NCI-H1417 (cell line): ENCODE measurements at regions not wholly inside any gene's neighbourhood (a gene's known extent, or its start where the extent isn't known, plus 50 kb on each side); places are given as distances from the start of the nearest gene placed in this dataset.

Source experiments
- DNase-seq, 3 experiments: peaks; one replicate each; lab custom pipeline; 2025; lab: John Stamatoyannopoulos, UW

DNA sequence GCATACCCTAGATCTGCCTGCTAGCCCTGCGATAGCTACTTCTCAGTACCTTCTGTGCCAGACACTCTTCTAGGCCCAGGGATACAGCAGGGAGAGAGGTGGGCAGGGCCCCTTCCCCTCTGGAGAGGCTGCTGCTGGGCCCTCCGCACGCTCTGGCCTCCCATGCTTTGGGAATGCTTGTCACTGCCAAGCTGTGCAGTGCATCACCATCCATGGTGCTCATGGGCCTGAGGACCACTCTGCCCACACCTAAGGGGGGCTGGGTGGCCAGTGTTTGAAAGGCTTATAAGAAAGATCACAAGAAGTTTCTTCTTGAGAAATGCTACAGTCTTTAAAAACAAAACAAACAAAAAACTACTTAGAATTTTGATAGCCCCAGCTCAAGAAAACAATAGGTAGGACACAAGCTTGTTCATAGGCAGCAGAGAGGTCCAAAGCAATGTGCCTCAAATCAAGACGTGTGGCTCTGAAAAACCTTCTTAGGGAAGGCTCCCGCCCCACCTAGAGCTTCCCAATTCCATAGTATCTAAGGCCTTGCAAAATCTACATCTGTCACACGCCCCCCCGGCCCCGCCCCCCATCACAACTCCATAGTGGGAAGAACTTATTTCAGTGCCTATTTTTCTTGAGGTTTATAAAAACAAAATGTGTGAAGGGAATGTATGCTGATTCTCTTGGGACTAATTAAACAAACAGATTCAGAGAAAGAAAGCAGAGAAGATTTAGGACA is 145.8 kb downstream of the TM9SF2 start:
- no peak for DNase-seq

DNA sequence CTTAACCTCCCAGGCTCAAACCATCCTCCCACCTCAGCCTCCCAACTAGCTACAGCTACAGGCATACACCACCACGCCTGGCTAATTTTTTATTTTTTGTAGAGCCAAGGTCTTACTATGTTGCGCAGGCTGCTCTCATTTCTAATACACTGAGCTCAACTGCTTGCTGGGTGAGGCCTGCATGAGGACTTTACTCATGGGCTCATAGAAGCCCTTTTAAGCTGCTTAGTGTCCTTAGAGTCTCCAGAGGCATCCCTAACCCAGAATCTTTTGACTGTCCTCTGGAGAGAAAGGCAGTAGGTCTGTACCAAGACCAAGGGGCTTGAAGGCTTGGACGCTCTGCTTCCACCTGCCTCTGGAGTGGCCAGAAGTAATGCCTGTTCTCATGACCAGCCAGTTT is 141.6 kb downstream of the TM9SF2 start:
- DNase-seq: no peak

DNA sequence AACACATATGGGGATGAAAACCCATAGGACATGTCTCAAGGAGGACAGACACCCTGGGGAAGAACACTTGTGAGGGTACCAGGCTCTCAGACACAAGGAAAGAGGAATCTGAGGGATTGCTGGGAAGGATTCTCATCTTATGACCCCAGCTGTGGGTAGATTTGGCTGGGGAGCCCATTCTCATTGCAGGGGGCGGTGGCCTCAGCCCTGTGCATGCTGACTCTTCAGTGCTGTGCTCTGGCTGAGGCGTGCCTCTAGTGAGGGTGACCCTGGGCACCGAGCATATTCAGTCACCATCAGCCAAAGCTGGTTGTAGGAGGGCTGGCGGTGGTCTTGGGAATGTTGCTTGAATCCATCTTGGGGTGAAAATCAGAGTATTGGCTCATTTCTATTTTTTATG is 140.7 kb downstream of the TM9SF2 start:
- DNase-seq: no peak

DNA sequence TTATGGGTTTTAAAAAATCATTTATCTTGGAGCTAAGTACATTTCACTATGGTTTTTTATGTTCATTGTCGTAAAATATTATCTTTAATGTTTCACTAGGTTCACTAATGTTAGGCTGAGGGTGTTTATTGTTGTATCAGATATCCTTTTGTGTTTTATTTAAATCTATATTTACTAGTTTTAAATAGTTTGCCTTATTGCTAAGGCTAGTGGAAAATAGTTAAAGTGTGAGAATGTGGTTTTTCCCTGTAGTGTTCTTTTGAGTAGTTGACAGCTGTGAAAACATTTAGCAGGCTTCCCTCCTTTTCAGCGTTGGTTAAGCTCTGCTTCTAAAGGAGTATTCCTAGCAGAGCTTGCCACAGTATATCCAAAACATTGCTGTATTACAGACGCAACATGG is 139.0 kb downstream of the TM9SF2 start:
- DNase-seq: peak in 1 of 3 experiments; percentile 34

DNA sequence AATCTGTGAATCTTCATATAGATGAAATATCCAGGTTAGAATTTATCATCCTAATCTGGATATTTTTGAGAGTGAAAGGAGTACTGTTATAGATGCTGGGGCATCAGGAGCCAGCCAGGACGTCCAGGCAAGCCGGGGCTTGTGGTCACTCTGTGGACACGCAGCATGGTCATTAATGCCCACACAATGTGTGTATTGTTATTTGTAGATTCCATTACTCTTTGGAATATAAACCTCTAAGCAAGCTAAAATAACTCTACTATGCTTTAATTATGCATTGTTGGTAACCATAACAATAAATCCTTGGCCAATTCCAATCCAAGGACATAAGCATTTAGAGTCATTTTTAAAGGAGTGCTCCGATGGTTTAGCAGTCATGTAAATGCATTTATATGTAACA is 137.9 kb downstream of the TM9SF2 start:
- DNase-seq: no peak

DNA sequence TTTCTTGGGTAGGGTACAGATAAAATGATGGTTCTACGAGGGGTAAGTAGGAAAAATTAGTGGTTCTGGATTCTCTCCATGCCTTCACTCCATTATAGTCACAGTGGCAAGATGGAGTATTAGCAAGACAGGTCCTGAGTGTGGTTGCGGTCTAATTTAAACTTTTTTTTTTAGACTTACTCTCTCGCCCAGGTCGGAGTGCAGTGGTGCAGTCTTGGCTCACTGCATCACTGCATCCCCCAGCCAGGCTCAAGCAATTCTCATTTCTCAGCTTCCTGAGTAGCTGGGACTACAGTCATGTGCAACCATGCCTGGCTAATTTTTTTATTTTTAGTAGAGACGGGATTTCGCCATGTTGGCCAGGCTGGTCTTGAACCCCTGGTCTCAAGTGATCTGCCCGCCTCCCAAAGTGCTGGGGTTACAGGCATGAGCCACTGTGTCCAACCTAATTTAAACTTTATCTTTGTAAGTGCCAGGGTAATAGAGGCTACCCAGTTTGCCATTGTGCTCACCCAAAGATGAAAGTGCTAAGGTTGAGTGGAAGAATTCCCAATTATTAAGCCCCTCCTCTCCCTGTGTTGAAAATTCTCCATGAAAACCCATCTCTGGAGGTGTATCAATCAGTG is 135.6 kb downstream of the TM9SF2 start:
- no peak for DNase-seq

DNA sequence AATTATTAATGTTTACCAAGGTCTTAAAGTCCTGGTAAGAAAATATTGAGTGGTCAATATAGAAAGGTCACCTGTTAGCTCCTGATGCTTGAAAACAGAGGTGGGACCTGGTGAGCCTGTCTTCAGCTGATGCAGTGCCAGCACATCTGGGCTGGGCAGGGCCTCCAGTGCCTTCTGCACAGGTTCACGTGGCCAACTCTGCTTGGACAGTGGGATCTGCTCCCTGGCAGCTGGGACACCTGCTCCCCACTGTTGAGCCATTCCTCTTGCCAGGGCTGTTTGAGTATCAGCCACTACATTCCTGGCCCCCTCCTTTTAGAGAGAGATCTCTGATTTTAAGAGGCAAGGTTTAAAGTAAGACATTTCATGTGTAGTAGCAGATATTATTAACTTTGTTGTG is 135.0 kb downstream of the TM9SF2 start:
- DNase-seq: no peak

DNA sequence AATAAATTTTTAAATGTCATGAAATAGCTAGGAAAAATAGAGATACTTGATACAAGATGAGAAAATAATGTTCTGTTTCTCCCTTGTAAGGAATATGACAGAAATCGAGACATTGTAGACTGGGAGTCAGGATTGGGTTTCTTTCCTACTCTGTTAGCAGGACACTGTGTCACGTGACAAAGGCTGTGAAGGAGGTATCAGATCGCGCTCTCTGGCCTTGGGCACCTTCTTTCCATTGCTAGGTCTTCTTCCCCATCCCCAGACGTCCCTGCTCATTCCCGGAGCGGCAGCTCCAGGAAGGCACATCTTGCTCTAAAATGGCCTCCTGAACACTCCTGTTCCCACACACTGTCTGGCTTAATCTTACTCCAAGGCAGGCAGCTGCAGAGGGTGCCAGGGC is 133.4 kb downstream of the TM9SF2 start:
- no peak for DNase-seq

DNA sequence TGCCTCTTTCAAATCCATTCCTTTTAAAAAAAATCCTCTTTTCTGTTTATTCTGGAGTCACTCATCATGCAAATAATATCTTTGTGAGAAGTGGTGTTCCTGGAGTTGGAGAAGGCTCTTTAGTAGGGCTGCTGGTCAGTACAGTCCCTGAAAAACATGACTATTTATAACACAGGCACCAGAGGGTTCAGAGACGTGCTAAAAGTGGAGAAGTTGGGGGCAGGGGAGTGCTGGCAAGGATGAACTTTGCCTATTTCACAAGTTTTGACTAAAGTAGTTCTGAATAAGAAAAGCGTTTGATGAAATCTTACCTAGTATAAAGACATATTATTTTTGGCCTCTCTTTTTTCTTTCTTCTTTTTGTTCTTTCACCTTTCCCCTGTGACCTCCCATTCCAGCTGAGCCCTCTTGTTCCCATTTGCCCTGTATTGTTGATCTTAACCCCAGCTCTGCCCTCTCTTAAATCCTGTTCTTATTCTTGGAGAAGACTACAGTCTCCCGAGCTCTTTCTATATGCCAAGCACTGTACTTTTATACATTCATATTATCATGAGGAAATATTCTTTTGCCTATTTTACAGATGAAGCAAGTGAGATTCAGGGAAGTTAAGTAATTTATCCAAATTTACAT is 129.1 kb downstream of the TM9SF2 start:
- DNase-seq: no peak

DNA sequence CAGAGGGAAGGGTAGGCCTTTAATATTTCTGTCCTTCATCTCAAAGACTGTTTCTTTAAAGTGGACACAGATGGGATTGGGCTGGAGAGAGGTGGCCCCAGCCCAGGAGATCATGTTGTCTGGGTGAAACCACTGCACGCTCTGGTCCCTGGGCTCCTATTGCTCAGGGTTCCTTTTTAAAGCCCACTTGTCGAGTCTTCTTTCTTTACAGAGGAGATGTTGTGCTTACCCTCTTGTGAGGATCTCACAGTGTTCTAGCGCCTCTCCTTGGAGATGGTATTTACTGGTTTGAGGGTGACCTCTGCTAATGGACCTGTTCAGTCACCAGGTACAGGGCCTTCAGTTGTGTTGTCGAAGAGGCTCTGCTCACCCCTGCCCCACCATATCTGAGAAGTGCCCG is 128.4 kb downstream of the TM9SF2 start:
- DNase-seq: no peak

DNA sequence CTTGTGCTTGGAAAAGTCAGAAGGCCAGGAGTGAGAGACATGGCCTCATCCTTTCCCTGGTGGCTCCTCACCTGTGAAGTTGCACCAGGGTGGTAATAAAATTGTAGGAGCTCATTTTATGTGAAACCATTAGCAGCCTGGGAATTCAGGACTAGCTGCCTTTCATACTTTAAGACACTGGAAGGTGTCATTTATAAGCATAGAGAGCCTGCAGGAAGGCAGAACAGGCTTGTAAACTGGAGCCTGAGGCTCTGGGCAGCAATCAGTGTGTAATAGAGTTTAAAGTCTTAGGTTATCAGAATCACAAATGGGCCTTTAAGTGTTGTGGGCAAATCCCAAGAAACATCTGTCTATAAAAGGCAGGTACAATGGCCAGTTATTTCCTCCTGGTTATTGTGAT is 127.2 kb downstream of the TM9SF2 start:
- no peak for DNase-seq

DNA sequence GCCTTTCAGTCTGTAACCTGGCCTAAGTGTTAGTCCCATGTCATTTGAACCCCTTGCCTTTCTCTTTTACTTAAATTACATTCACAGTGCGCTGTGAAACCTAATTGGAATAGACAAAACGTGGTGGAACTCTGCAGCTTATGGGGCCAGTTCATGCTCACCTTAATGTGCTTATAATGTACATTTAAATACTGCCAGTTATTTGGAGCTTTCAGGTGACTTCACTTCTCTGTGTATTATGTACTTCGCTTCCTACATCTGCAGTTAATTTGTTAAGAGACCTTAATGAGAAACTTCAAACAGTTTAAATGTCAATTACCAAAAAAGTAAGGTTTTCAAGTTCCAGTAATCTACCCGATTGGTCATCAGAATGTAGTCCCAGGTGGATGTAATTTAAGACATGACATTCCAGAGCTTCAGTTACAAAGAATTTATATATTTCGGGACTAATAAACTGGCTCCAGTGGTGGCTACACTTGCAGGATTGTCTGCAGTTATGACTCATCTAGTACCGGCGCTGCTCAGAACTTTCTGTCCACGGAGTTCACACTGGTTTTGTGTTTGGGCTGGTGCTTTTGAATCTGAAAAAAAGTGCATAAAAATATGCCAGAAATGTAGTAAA is 125.3 kb downstream of the TM9SF2 start:
- DNase-seq: no peak

DNA sequence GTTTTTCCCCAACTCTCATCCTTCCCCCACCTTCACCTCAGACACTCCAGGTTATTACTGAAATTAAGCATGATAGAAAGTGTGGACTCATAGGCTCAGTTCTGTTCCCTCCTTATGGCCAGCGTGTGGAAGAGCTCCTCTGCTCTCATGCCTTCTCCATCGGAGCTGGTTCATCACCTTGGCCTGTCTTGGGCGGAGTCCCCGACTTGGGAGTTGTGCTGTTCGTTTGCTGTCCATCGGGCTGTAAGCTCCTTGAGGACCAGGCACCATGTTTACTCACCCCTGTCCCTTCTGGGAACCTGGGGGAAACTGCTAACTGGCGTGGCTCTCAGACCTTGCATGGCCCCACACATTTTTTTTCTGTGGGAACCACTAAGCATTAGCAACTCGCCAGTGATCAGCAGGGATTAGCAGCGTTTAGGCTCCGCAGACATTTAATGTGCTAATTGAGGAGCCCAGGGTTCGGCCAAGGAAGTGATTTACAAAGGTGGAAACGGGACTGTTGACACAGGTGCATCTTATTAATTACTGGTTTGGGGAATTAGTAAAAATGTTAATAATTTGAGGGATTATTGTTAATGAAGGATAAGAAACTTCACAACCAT is 123.8 kb downstream of the TM9SF2 start:
- DNase-seq: peak in 1 of 3 experiments; percentile 34

DNA sequence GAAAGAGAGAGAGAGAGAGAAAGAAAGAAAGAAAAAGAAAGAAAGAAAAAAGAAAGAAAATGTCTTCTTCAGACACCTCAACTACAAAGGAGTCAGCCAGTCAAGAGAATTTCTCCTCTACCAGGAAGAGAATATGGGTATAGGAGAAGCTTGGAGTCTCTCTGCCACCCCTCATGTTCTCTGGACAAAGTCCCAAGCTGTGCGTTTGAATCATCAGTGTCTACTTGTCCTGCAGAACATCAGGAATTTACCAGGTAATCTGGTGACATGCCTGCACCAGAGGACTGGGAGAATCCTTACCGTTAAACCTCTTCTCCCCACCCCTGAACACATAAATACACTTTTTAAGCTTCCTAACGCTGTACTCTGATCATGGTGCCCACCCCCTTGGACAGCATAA is 119.5 kb downstream of the TM9SF2 start:
- DNase-seq: no peak

DNA sequence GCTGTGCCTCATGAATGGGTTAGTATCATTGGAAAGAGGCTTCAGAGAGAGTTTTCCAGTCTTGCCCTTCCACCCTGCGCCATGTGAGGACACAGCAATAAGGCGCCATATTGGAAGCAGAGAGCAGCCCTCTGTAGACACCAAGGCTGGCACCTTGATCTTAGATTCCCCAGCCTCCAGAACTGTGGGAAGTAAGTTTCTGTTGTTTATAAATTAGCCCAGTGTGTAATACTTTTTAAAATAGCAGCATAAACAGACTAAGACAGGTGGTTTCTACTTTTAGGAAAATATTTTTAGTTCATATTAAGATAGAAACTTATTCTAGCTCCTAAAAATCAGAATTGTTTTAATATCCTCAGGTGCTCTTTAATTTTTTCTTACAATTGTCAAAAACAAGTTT is 117.9 kb downstream of the TM9SF2 start:
- DNase-seq: no peak

DNA sequence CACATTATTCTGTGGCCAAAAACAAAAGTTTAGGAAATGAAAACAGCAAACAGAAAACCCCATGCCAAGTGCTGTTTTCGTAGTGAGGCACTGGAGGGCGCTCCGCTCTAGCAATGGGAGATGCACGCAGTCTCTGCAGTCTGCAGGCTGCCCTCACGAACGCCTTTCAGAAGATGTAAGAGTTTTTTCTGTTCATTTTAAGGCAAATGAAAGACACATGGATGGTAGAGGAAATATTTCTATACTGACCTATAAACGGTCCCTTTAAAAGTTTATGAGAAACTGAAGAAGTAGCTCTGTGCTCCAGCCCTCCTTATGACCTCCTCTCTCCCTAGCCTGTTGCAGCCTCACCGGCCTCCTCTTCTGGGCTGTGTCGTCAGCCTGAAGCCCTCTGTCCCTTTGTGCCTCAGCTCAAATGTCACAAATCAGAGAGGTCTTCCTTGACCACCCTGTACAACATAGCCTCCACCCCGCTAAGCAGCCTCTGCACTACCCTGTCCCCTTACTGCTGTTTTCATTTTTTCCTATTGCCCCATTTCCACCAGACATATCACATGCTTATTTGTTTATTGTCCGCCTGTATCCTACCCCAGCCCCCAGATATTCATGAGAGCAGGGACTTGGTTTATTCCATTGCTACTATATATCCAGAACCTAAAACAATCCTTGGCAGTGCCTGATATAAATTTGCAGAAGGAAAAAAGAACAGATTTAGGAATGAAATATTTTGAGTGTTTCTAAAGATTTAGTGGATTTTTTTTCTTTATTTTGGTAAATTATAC is 116.4 kb downstream of the TM9SF2 start:
- peak in 1 of 3 experiments; percentile 35 for DNase-seq

DNA sequence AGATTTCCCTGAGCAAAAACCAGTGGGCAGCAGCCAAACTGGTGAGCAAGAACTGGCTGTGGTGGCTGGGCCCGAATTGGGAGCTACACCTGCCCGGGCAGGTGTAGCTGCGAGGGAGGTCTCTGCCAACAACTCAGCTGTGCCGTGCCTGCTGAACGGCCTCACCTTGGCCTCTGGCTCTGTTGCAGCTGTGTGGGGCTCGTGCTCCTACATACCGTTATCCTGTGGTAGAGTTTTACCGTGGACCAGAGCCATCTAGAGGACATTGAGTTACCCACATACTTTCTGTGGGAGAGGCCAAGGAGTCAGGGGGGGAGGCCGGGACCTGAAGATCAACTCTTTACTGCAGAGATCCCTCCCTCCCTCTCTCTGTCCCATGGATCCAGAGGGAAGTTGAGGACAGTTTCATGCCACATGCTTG is 113.2 kb downstream of the TM9SF2 start:
- no peak for DNase-seq
